OCI-LY3 (cell line): ENCODE measurements at regions not wholly inside any gene's neighbourhood (a gene's known extent, or its start where the extent isn't known, plus 50 kb on each side); places are given as distances from the start of the nearest gene placed in this dataset.

ENCODE experiments used
- H2AFZ ChIP-seq: fragments of 200-600, 300-600 bp; shearing (Covaris generic); 2 replicates; pipeline ENCODE4 v1.6.0; 2014; ENCODE audit warnings: antibody characterized with exemption, low read depth, low read length
- H3K27ac ChIP-seq: fragments of 200-600, 300-600 bp; sonication (generic); 2 replicates; pipeline ENCODE4 v1.5.1; 2014; ENCODE audit warnings: mild to moderate bottlenecking, low read length, moderate library complexity, mixed read lengths
- H3K27me3 ChIP-seq: fragments of 200-600, 300-600 bp; sonication (generic); 2 replicates; pipeline ENCODE4 v1.6.1; 2014; ENCODE audit warnings: low read depth, low read length, mixed read lengths
- H3K36me3 ChIP-seq: fragments of 200-600, 300-600 bp; sonication (generic); replicated peaks from 2 replicates; pipeline ENCODE3; 2014; ENCODE audit warnings: low read depth, low read length, mixed read lengths
- H3K4me1 ChIP-seq: fragments of 300-600, 200-600 bp; sonication (generic); 2 replicates; pipeline ENCODE4 v1.6.1; 2014; ENCODE audit warnings: low read length, mixed read lengths
- H3K4me2 ChIP-seq: fragments of 200-600, 300-600 bp; sonication (generic); 2 replicates; pipeline ENCODE4 v1.6.1; 2014; ENCODE audit warnings: low read length, mixed read lengths
- H3K4me3 ChIP-seq: fragments of 300-600, 200-600 bp; sonication (generic); 2 replicates; pipeline ENCODE4 v1.5.1; 2014; ENCODE audit warnings: antibody characterized with exemption, mild to moderate bottlenecking, low read length, moderate library complexity
- H3K79me2 ChIP-seq: fragments of 300-600, 200-600 bp; shearing (Covaris generic); 2 replicates; pipeline ENCODE4 v1.6.1; 2014; ENCODE audit warnings: mild to moderate bottlenecking, low read length, mixed read lengths
- H3K9ac ChIP-seq: fragments of 300-600, 200-600 bp; shearing (Covaris generic); 2 replicates; pipeline ENCODE4 v1.6.0; 2014; ENCODE audit warnings: mild to moderate bottlenecking, low read length, moderate library complexity
- H3K9me3 ChIP-seq: fragments of 200-600, 300-600 bp; shearing (Covaris generic); 2 replicates; pipeline ENCODE4 v1.6.1; 2014; ENCODE audit warnings: low read length, mixed read lengths; ENCODE audit not compliant: insufficient read depth
- H4K20me1 ChIP-seq: fragments of 200-600, 300-600 bp; sonication (generic); 2 replicates; pipeline ENCODE4 v1.6.1; 2016; ENCODE audit warnings: low read length, mixed read lengths; ENCODE audit not compliant: insufficient read depth
- CTCF ChIP-seq: fragments of 200-600, 300-600 bp; sonication (generic); IDR thresholded peaks from 2 replicates; pipeline ENCODE4 v1.5.1; 2014; ENCODE audit warnings: antibody characterized with exemption, low read length, low read depth
- EZH2phosphoT487 ChIP-seq: fragments of 200-600 bp; shearing (Covaris generic); IDR thresholded peaks from 2 replicates; pipeline ENCODE4 v1.6.1; 2018; ENCODE audit warnings: antibody characterized with exemption, mixed run types, low read depth

GRCh38 chr4:123741906-123742305 lies 345.3 kb downstream of the SPRY1 start:
- Histone ChIP-seq H3K4me3 (no peak overlapping the region), H3K9me3 (no peaks in the 10 kb centered on the region), H3K36me3 (no peaks in the 10 kb centered on the region), H4K20me1 (no peaks in the 10 kb centered on the region), H3K9ac (no peak overlapping the region), H3K79me2 (no peaks in the 10 kb centered on the region), H3K4me2 (no peak overlapping the region), H3K4me1 (no peaks in the 10 kb centered on the region), H2AFZ (no peak overlapping the region), H3K27me3 (no peaks in the 10 kb centered on the region), H3K27ac (no peak overlapping the region)
- TF ChIP-seq CTCF (no peak), EZH2phosphoT487 (no peak)

GRCh38 chr4:123743848-123744247 lies 347.3 kb downstream of the SPRY1 start:
- Histone ChIP-seq H3K79me2 (no peaks in the 10 kb centered on the region), H3K27me3 (no peaks in the 10 kb centered on the region), H3K9ac (no peak overlapping the region), H3K27ac (no peak overlapping the region), H3K4me1 (no peaks in the 10 kb centered on the region), H2AFZ (no peak overlapping the region), H3K4me3 (no peak overlapping the region), H3K4me2 (no peak overlapping the region), H3K9me3 (no peaks in the 10 kb centered on the region), H3K36me3 (no peaks in the 10 kb centered on the region), H4K20me1 (no peaks in the 10 kb centered on the region)
- no peak for TF ChIP-seq CTCF
- TF ChIP-seq EZH2phosphoT487: no peak

- Histone ChIP-seq H3K9me3 (no peaks in the 10 kb centered on the region), H3K4me1 (no peaks in the 10 kb centered on the region), H3K27me3 (no peaks in the 10 kb centered on the region), H2AFZ (peak overlapping the region; percentile 62; the same call in 1 of the 2 replicates), H3K9ac (no peak overlapping the region), H4K20me1 (no peaks in the 10 kb centered on the region), H3K27ac (no peak overlapping the region), H3K36me3 (no peaks in the 10 kb centered on the region), H3K4me3 (peak overlapping the region; percentile 13; the same call in 1 of the 2 replicates), H3K79me2 (no peaks in the 10 kb centered on the region), H3K4me2 (peak overlapping the region; percentile 49)
- TF ChIP-seq CTCF: no peak
- TF ChIP-seq EZH2phosphoT487: no peak
Observed at GRCh38 chr4:123744664-123745290, 348.2 kb downstream of the SPRY1 start.

GRCh38 chr4:123747016-123747415 lies 350.4 kb downstream of the SPRY1 start:
- H3K9me3 ChIP-seq: no peaks in the 10 kb centered on the region
- H3K9ac ChIP-seq: no peak overlapping the region
- H3K27me3 ChIP-seq: no peaks in the 10 kb centered on the region
- H3K79me2 ChIP-seq: no peaks in the 10 kb centered on the region
- no peak overlapping the region for H3K27ac ChIP-seq
- no peak overlapping the region for H3K4me3 ChIP-seq
- no peak for TF ChIP-seq CTCF
- no peak for TF ChIP-seq EZH2phosphoT487
- no peak overlapping the region for H2AFZ ChIP-seq
- no peaks in the 10 kb centered on the region for H4K20me1 ChIP-seq
- H3K4me2 ChIP-seq: no peak overlapping the region
- no peaks in the 10 kb centered on the region for H3K4me1 ChIP-seq
- no peaks in the 10 kb centered on the region for H3K36me3 ChIP-seq
